HG03196 (cell line): ENCODE measurements at regions not wholly inside any gene's neighbourhood (a gene's known extent, or its start where the extent isn't known, plus 50 kb on each side); places are given as distances from the start of the nearest gene placed in this dataset.
"Not testable (repeated sequence)": the region's sequence is repeated elsewhere in the genome, so short reads cannot be mapped to it uniquely, and the experiment has no call there.

Experiments used
- ATAC-seq: cut with Tn5 transposase; IDR thresholded peaks from one replicate; pipeline ENCODE4 v1.9.1; 2021; ENCODE audit not compliant: unreplicated experiment

DNA sequence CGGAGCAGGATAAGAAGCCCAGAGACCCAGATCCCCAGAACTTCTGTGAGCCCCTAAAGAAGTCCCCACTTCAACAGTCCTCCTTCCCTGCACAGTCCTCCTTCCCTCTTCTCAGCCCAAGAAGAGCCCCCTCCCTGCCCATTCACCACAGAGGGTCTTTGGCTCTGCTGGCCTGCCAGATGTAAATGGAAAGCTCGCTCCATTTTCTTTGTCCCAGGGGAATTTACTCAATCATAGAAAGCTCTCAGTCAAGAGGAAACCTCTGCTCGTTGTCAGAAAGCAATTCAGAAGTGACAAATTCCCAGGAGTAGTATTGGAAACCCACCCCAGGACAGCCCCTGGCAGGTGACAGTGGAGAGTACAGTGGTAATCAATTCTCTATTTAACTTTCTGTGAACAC is 105.5 kb upstream of the SMAD3 start:
- no peak for ATAC-seq

DNA sequence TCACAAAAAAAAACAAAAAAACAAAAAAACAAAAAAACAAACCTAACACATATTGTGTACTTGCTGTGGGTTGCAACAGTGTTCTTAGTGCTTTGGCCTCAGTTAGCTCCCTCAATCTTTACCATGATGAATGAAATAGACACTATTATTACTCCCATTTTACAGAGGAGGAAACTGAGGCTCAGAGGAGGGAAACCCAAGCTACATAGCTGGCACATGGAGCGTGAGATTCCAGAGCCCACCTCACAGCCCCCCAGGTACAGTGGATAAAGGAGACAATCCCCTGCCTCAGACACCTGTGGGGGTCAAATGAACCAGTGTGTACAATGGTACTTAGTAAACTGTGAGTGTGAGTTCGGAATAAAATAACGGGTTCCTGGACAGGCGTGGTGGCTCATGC is 104.9 kb upstream of the SMAD3 start:
- ATAC-seq, result no peak

DNA sequence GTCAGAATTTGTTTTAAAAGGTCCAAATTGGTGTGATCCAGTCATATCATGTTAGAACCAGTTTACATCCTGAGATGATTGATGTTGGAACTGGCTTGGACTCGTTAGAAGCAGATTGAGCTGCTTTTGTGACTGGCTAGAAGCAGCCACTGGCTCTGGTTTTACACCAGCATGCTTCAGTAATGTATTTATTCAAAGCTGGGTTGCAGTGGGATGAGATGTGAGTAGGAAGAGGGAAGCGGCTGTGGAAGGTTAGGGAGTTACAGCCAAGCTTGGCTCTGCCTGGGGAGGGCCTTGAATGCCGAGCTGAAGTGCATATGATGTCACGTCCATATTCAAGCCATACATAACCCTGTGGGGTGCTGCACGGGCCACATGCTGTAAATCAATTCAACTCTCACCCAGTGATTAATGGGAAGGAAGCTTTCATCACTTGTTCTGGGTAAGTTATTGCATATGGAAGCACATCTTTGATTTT is 104.0 kb upstream of the SMAD3 start:
- ATAC-seq, result no peak

DNA sequence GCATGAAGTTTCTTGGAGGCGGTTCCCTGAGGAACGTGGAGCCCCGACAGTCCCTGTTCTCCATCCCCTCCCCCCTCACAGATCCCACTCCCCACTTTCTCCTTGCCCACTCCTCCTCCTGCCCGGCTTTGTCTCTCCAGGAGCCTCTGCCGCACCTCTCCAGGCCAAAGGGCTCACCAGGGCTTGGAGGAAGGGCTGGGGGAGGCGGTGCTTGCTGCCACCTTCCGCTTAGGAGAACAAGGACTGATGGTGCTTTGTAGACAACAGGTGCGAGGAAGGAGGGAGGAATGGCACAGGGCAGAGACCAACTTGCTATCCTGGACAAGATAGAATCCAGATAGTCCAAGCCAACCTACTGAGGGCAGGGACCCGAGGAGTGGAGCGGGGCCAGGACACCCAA is 103.5 kb upstream of the SMAD3 start:
- ATAC-seq, result no peak

DNA sequence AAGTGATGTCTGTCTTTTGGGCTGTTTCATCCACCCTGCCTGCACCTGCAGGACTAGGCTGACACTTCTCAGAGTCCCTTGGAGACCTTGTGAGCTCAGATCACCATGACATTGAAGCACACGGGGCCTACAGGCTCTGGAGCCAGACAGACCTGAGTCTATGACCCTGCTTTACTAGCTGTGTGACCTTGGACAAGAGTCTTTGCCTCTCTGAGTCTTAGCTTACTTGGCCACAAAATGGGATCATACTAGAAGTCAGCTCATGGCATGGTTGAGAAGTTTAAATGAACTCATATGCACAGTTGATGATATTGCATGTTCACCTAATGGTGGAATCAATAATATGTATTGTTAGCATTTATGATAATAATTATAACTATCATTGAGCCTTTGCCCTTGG is 102.9 kb upstream of the SMAD3 start:
- no peak for ATAC-seq

DNA sequence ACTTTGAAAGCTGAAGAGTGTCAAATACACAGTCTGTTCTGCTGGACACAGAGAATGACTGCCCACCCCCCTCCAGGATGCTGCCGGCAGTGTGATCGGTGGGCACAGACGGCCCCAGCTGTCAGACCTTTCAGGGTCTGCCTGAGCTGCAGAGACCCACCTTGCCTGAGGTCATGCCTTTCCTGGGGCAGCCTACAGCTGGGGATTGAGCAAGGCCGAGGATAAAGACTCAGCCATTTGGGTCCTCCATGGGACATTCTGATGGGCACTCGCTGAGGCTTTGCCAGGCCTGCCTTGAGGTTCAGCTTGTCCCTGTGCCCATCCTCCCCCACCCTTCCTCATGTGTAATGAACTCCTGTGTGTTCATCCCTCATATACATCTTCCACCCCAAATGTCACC is 102.3 kb upstream of the SMAD3 start:
- ATAC-seq, result no peak

DNA sequence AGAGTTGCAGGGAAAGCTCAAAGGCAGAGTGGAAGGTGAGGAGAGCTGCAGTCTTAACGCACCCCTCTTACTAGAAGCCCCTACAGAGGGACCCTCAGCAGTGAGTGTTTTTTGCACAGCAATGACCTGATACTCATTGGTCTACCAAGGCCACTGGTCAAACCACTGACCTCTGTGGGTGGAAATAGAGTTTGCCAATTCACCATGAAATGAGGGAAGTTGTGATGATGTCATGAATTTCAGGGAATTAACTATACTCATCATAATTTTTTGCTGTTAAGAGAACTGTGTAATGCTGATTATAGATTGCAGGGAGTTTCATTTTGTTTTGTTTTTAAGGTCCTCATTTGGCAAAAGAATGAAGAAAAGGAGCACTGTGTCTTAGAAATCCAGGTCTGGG is 101.7 kb upstream of the SMAD3 start:
- ATAC-seq, result no peak

DNA sequence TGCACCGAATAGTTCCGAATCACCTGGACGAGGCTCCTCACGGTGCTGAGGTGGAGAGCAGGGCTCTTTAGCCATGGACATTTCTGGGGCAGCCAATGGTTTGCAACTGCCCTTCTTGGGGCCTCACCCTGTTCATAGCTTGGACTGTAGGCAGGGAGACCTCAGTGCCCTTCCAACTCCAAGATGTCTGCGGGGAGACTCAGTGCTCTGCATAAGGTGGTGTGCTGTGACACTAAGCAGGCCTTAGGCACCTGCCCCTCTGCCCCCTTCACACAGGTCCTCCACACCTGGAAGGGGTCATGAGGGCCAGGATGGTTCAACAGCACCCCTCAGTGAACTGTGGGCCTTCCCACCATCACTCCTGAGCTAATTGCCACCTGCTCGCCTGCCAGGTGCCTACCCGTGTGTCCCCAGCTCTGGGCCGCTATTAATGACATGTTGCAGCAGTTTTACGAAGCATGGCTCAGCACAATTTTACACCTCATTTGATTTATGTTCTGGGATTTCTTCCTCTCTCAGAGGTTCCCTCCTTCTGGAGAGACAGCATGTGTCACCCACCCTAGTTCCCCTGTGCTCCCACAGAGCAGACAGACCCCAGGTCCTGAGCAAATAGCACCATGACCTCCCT is 101.2 kb upstream of the SMAD3 start:
- ATAC-seq, result no peak

DNA sequence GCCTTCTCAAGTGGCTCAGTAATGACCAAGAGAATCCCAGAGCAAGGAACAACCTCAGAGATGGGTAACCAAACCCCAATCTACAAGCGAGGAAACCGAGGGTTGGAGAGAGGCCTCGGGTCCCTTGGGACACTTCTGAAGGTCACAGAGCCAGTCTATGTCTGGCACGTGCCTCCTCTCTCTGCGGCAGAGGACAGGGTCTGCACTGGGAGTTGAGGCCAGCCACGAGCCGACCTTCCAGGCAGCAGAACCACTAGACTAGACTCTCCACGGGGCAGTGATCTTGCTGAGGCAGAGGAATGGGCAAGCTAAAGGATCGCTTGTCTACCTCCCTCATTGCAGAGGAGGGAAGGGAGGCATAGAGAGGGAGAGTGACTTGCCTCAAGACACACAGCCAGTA is 100.6 kb upstream of the SMAD3 start:
- no peak for ATAC-seq

DNA sequence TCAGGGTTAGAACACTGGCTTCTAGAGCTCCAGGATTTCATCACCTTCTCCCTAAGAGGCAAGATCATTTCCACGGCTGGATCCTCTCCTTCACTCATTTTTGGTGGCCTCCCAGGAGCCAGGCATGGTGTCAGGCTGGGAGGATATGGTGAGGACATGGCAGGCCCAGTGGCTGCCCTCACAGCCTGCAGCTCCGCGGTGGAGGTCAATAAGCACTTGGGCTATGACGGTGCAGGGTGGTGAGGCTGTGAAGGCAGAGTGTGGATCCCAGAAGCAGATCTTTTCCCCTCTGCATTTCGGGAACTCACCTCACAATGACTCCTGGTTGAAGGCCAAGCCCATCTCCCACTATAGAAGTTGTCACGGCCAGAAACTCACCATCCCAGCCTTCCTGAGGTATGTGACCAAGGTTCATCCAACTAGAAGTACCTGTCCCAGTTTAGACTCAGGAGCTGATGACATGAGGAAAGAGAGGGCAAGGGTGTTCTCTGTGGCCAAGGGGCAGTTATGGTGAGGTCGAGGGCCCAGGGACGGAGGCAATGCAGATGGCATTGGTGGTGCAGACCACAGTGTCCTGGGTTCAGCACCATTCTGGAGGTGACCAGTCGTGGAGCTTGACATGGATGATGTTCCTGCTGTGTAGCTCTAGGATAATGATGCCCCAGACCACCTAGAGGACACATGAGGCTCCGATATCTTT is 100.1 kb upstream of the SMAD3 start:
- no peak for ATAC-seq

DNA sequence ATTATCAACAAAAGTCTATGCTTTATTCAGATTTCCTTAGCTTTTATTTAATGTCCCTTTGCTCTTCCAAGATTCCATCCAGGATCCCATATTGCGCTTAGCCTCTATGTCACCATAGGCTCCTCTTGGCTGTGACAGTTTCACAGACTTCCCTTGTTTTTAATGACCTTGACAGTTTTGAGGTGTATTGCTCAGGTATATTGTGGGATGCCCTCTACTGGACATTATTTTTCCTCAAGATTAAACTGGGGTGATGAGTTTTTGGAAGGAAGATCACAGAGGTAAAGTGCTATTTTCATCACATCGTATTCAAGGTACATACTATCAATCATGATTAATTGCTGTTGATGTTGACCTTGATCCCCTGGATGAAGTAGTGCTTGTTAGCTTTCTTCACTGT is 99.1 kb upstream of the SMAD3 start:
- ATAC-seq, result no peak

DNA sequence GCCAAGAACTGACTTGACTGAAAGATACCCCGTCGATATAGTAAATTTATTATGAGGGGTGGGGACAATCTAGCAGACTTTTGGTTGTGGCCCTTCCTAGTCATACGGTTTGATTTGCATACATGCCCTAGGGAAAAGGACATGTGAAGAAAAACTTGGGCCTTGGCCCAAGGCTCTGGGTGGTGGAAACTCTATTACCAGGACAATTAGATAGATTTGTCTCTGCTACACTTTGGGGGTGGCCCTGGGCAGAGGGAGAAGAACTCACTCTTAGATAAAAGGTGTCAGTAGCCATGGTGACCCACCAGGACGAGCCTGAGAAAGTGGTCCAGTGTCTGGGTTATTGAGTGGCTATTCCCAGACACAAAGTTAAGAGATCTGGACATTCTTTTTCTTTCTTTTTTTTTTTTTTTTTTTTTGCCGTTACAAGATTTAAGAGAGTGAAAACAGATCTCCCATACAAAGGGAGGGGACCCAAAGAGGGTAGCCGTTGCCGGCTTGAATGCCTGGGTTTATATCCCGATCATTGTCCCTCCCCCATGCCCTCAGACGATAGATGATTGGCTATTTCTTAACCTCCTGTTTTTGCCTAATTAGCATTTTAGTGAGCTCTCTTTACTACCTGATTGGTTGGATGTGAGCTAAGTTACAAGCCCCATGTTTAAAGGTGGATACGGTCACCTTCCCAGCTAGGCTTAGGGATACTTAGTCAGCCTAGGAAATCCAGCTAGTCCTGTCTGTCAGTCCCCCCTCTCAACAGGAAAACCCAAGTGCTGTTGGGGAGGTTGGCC is 96.4 kb upstream of the SMAD3 start:
- ATAC-seq, result no peak

DNA sequence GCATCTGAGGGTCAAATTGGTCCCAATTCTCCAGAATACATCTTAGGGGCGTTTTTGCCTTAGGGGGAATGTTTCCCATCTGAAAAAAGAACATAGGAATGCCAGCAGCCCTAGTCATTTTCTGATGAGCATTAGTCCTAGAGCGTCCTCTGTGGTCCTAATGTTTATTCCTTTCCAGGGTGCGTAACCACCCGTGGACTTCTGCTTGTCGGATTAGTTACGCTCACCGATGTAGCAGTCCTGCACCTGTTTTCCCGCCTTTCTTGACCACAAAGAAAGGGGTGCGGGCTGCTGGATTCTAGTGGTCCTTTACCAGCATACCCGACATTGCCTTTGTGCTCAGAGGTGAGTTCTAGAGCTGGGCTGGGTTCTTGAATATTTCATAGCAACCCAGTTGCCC is 91.3 kb upstream of the SMAD3 start:
- not testable (repeated sequence) for ATAC-seq

DNA sequence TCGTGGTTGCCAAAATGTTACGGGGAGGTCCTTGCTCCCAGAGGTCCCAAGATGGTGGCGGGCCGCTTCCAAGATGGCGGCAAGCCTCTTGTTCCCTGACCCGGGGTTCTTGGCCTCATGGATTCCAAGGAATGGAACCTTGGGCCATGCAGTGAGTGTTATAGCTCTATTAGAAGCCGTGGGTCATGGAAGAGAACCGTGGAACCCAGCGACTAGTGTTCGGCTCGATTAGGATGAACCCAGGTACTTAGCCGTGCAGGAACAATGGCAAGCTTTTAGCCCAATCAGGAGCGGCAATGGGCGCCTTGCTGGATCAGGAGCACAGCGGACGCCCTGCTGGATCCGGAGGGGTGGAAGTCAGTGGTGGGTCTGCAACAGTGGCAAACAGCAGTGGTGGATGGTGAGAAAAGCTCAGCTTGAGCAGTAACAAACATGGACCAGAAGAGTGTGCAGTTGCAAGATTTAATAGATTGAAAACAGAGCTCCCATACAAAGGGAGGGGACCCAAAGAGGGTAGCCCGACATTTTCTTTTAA is 89.2 kb upstream of the SMAD3 start:
- not testable (repeated sequence) for ATAC-seq

DNA sequence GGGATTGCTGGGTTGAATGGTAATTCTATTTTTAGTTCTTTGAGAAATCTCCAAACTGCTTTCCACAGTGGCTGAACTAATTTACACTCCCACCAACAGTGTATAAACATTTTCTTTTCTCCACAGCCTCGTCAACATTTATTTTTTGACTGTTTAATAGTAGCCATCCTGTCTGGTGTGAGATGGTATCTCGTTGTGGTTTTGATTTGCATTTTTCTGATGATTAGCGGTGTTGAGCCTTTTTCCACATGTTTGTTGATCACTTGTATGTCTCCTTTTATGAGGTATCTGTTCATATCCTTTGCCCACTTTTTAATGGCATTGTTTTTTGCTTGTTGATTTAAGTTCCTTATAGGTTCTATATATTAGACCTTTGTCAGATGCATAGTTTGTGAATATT is 85.1 kb upstream of the SMAD3 start:
- ATAC-seq, result not testable (repeated sequence)

DNA sequence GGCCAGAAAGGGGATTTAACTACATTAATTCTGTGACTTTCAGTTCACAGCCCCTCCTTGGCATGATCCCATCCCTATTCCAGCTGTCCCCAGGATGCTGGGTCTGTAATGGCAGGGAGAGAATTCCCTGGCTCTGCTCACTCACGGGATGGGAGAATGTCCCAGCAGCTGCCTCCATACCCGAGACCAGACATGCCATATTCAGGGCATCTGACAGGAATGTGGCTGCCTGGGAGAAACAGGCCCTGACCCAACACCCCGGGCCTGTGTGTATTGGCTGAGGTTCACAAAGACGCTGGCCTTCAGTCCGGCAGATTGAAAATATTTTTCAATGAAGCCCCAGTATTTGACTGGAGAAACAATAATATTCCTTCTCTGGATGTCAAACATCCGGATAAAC is 83.6 kb upstream of the SMAD3 start:
- no peak for ATAC-seq

DNA sequence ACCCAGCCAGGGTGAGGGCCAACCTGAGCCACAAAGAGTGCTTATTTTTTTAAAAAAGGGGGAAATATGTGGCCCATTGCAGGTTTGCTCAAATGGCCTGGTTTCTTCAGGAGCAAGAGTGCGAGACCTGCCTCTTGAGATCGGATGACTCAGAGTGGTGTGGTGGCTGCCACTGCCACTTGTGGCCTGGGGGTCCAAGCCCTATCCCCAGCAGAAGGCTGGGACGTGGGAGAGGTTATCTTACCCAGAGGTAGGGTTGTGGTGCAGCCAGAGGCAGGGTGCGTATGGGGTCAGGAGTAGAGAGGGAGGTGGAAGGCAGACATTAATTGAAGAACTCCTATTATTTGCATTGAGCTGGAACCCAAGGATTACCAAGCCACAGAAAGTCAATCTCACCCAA is 83.2 kb upstream of the SMAD3 start:
- ATAC-seq, result no peak

DNA sequence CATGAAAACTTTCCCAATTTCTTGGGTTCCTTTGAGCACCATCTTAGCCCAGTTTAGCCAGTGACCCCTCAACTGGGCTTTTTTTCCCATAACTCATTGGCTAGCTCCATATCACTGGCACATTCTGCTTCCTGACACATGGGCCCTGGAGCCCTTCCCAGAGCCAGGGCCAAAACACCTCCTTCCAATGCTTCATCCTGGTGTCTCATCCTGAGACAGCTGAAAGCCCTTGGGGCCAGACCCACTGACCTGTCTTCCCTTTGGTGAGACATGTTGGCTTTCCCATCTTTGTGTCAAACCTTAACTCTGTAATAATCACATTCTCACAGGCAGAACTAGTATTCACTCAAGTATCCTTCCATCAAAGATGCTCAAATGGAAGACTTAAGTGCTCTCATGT is 82.6 kb upstream of the SMAD3 start:
- ATAC-seq, result no peak

DNA sequence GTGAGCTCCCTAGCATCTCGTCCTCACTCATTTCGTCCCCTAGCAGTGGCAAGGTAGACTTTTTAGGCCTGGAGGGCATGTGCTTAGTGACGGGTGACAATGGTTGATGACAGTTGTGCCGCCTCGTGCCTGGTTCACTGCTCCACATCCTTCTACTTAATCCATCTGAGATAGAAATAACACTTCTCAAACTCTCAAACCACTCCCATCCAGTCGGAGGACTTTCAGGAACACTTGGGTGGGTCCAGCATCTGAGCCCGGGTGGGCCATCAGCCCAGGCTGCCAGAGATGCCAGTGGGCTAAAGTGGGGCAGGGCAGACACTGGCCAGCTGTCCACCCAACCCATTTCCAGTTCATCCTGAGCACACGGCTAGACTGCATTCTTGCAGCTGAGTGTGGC is 79.7 kb upstream of the SMAD3 start:
- ATAC-seq, result no peak

DNA sequence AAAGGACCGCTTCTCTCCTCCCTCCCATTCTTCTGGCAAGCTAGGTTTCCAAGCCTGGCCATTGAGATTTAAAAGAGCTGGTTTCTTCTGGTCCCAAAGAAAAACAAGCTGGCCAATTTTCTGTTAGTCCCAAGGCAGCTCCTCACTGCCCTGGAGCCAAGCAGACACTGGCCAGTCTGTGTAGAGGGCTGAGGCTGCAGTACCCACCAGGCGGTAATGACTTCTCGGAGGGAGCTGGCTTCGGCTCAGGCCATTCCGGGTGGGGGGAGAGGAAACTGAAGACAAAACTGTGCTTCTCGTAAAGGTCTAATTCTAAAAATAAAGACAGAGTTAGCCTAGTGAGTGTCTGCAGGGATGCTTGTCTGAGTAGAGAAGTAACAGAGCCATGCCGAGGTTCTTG is 78.5 kb upstream of the SMAD3 start:
- ATAC-seq, result no peak

DNA sequence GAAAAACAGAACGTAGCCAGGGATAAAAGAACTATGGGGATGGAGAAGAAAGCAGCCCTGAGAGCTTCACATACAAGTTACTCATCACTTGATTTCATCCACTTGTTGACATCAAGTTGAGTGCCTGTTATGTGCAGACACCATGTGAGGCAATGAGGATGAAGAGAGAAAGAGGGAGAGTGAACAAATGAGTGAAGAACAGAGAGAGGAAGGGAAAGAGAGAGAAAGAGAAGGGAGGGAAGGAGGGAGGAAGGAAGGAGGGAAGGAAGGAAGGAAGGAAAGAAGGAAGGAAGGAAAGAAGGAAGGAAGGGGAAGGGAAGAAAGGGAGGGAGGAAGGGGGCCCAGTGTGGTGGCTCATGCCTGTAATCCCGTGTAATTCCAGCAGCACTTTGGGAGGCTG is 72.3 kb upstream of the SMAD3 start:
- no peak for ATAC-seq
